Spleen (tissue), 3 donors: ENCODE measurements at regions not wholly inside any gene's neighbourhood (a gene's known extent, or its start where the extent isn't known, plus 50 kb on each side); places are given as distances from the start of the nearest gene placed in this dataset.

Experiments used
- POLR2A ChIP-seq, 3 donors: fragments of 450-650 bp; IDR thresholded peaks; one replicate each; pipeline ENCODE4 v1.5.1; 2017; ENCODE audit warnings: antibody characterized with exemption in 3 of 3, mild to moderate bottlenecking in 1 of 3
- POLR2AphosphoS5 ChIP-seq, 3 donors: sonication (generic); formaldehyde crosslinking; IDR thresholded peaks; one replicate each; pipeline ENCODE4 v1.5.1; 2017; ENCODE audit warnings: antibody characterized with exemption in 3 of 3

DNA sequence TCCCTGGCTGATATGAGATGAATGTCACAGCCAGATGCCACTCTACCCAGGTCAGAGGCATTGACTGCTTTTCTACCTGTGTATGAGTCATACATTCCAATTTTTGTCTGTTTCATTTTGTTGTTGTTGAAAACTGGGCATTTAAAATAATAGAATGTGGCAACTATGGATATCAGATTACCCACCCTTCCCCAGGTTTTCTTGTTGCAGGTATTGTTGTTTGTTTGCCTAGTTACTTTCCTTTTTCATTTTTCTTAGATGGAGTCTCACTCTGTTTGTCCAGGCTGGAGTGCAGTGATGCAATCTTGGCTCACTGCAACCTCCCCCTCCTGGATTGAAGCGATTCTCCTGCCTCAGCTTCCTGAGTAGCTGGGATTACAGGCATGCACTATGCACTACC is 70.2 kb downstream of the LRRC30 start:
- TF ChIP-seq POLR2A (IDR thresholded peaks at IDR 0.05), result no peak
- no peak for TF ChIP-seq POLR2AphosphoS5 (IDR thresholded peaks at IDR 0.05)
